ENCODE measurements at regions not wholly inside any gene's neighbourhood (a gene's known extent, or its start where the extent isn't known, plus 50 kb on each side); places are given as distances from the start of the nearest gene placed in this dataset.

DNA sequence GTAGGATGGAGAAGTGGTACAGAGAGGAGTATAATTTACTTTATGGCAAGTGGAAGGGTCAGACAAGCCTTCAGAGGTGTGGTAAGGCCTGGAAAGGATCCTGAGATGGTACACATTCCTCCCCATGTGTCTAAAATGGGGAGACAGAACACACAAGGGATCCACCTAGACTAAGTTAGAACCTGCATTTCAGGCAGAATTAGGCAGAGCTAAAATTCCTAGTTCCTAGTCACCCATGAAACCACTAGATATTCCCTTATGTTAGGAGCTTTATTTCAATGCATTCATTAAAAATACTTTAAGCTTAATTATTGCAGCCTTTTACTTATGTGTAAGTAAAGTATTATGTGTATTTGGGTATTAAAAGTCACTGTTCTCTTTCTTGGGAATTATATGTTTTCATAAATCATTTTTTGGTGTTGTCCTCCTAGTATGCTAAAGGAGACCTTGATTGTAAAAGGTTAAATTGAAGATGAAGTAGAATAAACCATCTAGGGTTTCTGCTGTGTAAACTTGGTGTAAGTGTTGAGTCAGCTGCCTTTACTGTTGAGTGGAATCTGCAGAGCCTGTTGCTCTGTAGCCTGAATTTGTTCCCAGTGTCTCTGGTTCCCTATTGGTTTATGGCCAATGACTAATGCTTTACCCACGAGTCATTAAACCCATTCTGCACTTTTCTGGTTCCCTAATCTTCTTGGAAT lies 423.2 kb downstream of the ATP23 start:
- peak; percentile 100 for DNase-seq (ENCODE audit: low read depth)

DNA sequence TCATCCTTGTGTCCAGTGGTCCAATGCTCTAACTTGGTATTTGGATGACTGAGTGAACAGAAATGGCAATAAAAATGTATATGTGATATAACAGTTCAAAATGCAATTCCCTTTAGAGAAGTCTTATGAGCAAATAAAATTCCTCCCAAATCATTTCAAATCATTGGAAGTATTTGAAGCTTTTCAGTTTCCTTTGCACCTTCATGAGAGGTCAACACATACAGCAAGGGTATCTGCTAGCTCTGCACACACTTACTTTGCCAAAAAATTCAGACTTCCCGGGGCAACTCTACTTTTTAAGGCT lies 423.7 kb downstream of the ATP23 start:
- no peak for DNase-seq (ENCODE audit: low read depth)

DNA sequence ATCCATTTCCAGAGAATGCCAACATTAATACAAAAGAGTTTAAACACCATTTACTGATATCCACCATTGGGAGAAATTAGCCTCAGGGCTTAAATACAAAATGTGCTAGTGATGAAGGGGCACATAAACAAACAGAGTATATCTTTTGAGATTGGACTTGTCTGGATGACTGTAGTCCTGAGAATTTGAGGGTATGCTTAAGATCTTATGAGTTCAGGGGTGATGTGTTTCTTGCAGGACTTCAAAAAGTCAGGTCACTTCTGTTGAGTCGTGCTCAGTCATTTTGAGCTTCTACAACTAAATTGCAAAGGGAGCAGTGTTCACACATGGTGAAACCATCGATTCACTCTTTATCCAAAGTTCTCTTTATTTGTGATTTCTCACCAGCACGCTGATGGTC lies 425.7 kb downstream of the ATP23 start:
- DNase-seq (ENCODE audit: low read depth), result peak; percentile 51

- DNase-seq (ENCODE audit: low read depth), result no peak
These were observed 426.6 kb downstream of the ATP23 start for GRCh38 chr12:58368001-58368400.

GRCh38 chr12:58369576-58369975 lies 428.2 kb downstream of the ATP23 start:
- peak; percentile 62 for DNase-seq (ENCODE audit: low read depth)

GRCh38 chr12:58372298-58372697 lies 430.9 kb downstream of the ATP23 start:
- no peak for DNase-seq (ENCODE audit: low read depth)

DNA sequence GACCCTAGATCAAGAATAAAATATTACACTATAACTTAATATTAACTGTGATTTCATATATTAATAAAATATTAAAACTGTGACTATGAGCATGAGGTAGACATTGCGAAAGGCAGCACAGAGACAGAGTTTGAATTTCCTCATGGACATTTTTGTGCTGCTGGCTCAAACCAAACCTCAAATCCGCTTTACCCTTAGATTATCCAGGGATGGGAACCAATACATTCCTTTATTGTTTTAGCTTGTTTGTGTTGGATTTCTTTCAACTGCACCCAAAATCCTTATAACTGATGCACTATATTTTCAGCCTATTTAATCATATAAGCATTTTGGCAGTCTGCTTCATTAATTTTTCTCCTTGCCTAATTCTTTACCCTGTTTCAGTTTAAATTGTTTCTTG lies 436.7 kb downstream of the ATP23 start:
- DNase-seq (ENCODE audit: low read depth), result peak; percentile 21

DNA sequence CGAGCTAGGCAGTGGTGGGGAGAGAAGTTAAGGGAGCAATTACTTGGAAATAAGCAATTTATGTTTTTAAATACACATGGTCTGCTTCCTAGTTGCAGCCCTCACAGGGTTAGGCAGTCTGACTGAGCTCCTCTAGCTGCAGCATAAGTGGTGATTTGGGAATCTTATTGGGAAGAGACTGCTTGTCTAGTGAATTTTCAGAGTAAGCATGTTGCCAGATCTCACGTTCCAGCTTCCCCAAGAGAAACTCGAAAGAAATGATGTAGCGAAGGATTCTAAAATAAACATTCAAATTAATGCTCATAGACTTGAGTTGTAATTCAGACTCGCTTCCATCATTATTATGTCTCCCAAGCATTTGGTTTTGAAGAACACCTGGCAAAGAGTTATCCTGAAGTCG lies 440.2 kb downstream of the ATP23 start:
- no peak for DNase-seq (ENCODE audit: low read depth)

GRCh38 chr12:58384196-58384595 lies 442.8 kb downstream of the ATP23 start:
- no peak for DNase-seq (ENCODE audit: low read depth)

DNA sequence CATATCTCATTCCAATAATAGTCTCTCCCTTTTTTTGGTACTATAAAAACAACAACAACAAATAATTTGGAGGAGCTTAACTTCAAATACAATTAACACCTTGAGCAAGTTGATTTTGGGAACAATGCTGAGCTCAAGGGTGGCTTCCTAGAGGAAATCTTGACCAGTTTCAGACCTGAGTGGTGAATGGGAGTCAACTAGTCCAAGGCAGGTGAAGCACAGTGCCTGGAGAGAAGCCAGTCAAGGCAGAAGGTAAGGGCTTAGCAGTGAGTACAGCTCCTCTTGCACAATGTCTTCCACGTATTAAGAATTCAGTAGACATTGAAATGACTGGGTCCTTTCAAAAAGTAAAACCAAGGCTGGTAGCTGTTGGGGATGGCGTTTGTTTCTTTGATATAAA lies 444.8 kb downstream of the ATP23 start:
- no peak for DNase-seq (ENCODE audit: low read depth)

DNA sequence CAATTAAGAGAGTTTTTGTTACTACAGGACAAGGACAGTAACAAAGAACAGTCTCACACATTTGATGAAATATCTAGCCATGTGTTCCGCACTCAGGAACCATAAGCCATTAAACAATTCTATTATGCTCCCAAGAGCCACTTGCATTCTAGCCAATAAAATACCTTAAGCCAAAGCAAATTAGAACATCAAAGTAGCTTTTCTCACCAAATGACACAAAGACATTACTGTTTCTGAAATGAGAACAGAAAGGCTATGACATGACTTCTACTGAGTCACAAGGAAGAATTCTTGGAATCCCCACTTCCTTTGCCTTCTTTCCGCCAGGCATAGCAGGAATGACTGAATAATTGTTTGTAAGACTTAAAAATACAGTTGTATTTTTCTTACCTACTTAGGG lies 445.8 kb downstream of the ATP23 start:
- peak; percentile 78 for DNase-seq (ENCODE audit: low read depth)

GRCh38 chr12:58388261-58388660 lies 446.9 kb downstream of the ATP23 start:
- peak; percentile 52 for DNase-seq (ENCODE audit: low read depth)

DNA sequence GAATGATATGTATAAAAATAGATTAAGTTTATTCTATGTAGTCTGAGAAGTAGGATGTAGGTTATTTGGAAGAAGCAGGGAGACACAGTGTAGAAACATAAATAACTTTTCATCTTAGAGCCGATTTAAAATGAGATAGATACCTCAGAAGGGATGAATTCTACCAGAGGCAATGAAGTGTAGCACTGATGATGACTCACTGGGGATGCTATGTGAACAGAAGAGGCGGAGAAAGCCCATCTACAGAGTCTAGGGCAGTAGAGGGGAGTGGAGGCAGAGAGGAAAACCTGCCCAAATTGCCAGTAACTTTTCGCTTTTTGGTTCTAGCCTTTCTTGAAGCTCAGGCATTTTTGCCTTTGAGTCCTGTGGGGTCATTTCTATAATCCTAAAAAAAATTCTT lies 451.8 kb downstream of the ATP23 start:
- DNase-seq (ENCODE audit: low read depth), result peak; percentile 73

GRCh38 chr12:58395056-58395455 lies 453.7 kb downstream of the ATP23 start:
- no peak for DNase-seq (ENCODE audit: low read depth)

- no peak for DNase-seq (ENCODE audit: low read depth)
These were observed 454.1 kb downstream of the ATP23 start for GRCh38 chr12:58395470-58395869.

DNA sequence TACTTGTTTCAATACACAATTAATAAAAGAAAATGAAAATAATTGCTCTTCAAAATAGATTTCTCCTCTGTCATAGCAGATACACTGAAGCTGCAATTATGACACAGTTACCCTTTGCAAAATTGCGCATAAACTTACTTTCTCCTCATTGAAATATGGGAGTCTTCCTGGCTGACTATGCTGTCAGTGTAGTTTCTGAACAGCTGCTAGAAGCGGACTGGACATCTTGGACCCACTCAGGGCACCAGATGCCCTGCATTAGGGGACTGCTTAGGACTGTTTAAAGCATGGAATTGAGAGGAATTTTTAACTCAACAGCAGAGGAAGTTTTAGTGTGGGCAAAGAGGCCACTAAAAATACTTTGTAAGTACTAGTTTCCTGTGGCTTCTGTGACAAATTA lies 454.9 kb downstream of the ATP23 start:
- no peak for DNase-seq (ENCODE audit: low read depth)

DNA sequence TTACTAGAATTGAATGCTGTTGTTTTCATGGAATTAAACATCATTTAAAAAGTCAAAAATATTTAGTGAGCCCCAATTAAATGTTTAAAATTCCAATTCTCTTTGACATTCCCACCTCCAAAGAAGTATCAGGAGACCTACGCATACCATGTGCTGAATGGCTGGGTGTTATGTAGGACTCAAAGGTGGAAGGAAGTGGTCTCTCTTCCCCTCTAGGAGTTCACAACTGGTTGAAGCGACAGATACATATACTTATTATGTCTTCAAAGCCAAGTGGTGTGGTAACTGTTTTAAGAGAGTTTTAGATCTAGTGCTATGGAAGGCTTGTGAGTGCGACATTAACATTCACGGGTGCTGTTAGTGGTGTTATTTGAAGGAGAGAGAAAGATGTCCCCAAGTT lies 464.0 kb downstream of the ATP23 start:
- no peak for DNase-seq (ENCODE audit: low read depth)

GRCh38 chr12:58408516-58408915 lies 467.1 kb downstream of the ATP23 start:
- peak; percentile 58 for DNase-seq (ENCODE audit: low read depth)

DNA sequence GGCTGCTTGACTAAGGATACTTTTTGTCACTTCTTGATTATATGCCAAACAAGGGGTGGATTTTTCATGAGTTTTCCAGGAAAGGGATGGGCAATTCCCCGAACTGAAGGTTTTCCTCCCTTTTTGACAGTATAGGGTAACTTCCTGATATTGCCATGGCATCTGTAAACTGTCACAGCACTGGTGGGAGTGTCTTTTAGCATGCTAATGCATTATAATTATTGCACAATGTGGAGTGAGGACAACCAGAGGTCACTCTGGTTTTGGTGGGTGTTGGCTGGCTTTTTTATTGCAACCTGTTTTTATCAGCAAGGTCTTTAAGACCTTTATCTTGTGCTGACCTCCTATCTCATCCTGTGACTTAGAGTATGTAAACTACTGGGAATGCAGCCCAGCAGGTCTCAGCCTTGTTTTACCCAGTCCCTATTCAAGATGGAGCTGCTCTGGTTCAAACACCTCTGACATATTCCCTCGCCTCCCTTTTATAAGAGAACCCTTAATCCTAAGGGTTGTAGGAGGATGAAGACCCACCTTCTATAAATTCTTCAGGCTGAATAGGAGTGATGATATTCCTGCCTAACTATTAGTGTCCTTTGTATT lies 471.2 kb downstream of the ATP23 start:
- peak; percentile 18 for DNase-seq (ENCODE audit: low read depth)

DNA sequence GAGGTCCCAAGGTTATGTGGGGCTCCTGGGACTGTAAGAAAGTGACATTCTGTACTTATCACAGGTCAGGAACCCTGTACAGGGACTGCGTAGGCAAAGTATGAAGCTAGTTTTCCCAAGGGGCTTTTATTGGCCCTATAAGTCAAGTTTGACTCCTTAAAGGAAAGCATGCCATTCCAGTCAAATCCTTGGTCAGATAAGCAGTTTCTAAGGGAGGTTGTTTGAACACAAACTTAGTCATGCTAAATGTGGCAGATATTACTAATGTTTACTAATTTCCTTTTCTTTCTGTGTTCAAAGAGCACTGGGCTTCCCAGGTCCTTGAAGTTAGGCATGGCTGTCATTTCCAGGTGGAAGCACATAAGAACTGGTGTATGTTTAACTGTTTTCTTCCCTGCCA lies 472.4 kb downstream of the ATP23 start:
- peak; percentile 66 for DNase-seq (ENCODE audit: low read depth)

- peak; percentile 68 for DNase-seq (ENCODE audit: low read depth)
These were observed 473.1 kb downstream of the ATP23 start for GRCh38 chr12:58414398-58414871.

DNA sequence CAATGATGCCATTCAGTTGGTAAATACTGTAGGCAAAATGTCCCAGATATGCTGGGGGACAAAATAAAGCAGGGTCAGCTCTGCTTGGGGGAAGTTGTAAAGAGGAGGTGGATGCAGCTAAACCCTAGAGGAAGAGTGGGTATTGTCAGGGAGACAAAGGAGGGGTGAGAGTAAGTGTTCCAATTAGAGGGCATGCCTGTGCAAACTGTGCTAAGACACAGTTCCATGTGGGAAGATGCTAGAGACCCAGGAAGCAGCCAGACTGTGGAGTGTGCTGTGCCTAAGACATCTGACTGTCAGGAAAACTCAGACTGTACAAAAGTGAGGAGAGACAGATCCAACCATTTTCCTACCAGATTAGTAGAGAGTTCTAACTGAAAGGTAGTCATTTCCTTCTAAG lies 474.3 kb downstream of the ATP23 start:
- no peak for DNase-seq (ENCODE audit: low read depth)

DNA sequence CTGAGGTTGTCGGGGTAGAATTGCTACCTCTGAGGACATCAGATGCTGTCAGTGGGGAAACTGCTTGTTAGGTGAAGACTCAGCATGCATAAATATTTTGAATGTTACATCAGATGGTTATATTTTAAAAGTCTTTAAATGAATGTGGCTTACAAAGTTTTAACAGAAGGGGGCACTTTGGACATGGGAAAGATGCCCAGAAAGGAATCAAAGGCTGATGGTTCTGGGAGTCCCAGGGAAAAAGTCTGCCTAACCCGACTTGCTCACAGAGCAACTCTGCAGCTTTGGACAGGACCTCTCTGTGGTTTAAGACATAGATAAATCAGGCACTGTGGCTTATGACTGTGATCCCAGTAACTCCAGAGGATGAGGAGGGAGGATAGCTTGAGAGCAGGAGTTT lies 474.9 kb downstream of the ATP23 start:
- peak; percentile 92 for DNase-seq (ENCODE audit: low read depth)

DNA sequence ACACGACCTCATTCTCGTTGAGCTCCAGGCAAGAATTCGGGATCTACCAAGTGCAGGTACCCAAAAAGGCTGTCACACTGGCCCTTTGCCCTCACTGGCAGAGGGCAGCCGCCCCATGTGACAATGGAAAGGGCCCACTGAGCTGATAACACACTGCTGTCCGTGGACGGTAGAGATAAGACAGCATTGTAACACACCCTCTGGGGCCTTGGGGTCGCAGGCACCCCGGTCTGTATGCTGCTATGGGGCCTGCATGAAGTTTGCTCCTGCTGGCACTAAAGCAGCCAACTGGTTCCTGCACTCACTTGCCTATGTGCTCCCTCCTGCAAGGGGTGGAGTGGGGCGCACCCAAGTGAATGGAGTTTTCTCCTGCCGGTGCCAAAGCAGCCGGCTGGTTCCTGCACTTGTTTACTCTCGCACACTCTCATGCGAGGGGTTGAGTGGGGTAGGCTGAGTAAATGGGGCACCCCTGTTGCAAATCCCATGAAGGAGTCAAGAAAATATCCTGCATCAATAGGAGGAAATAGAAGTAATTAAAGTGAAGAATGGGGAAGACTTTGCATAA lies 477.9 kb downstream of the ATP23 start:
- no peak for DNase-seq (ENCODE audit: low read depth)
